Lower leg skin (tissue), 3 donors: ENCODE measurements at regions not wholly inside any gene's neighbourhood (a gene's known extent, or its start where the extent isn't known, plus 50 kb on each side); places are given as distances from the start of the nearest gene placed in this dataset.

Experiments used
- POLR2A ChIP-seq, 2 donors: fragments of 450-650 bp; IDR thresholded peaks; one replicate each; pipeline ENCODE4 v1.6.1; 2016 to 2017; ENCODE audit warnings: antibody characterized with exemption in 2 of 2, mild to moderate bottlenecking in 1 of 2, moderate library complexity in 1 of 2
- TF ChIP-seq, protein P1 (sequence below), 3 donors: fragments of 450-650 bp; IDR thresholded peaks; one replicate each; pipeline ENCODE4 v1.5.1; 2016; ENCODE audit warnings: antibody characterized with exemption in 3 of 3, mild to moderate bottlenecking in 3 of 3, moderate library complexity in 2 of 3

DNA sequence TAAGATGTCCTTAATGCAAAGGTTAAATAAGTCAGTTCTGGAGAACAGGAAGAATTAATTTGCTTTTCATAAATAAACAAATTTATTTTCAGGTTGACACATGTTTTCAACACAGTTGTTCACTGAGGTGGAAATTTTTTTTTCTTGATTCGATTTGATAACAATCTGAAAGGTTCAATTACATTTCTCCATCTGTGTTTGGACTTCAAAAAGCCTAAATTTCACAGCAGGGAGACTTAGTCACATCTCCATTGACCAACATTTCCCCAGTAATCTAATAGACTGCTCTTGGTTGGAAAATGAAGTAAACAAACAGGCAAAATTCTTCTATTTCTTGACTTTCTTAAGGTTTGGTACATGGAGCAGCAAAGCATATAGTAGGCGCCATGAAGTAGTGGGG is 134.9 kb upstream of the CPNE8 start:
- TF ChIP-seq, protein P1, sequence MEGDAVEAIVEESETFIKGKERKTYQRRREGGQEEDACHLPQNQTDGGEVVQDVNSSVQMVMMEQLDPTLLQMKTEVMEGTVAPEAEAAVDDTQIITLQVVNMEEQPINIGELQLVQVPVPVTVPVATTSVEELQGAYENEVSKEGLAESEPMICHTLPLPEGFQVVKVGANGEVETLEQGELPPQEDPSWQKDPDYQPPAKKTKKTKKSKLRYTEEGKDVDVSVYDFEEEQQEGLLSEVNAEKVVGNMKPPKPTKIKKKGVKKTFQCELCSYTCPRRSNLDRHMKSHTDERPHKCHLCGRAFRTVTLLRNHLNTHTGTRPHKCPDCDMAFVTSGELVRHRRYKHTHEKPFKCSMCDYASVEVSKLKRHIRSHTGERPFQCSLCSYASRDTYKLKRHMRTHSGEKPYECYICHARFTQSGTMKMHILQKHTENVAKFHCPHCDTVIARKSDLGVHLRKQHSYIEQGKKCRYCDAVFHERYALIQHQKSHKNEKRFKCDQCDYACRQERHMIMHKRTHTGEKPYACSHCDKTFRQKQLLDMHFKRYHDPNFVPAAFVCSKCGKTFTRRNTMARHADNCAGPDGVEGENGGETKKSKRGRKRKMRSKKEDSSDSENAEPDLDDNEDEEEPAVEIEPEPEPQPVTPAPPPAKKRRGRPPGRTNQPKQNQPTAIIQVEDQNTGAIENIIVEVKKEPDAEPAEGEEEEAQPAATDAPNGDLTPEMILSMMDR (IDR thresholded peaks at IDR 0.05) = no peak
- TF ChIP-seq POLR2A (IDR thresholded peaks at IDR 0.05) = no peak
